HG03432 (cell line): ENCODE measurements at regions not wholly inside any gene's neighbourhood (a gene's known extent, or its start where the extent isn't known, plus 50 kb on each side); places are given as distances from the start of the nearest gene placed in this dataset.

Experiments used
- ATAC-seq: cut with Tn5 transposase; IDR thresholded peaks from one replicate; pipeline ENCODE4 v1.9.1; 2021; ENCODE audit warnings: mild to moderate bottlenecking, moderate library complexity; ENCODE audit not compliant: unreplicated experiment

- ATAC-seq: no peak
Observed at GRCh38 chr18:24560511-24560981, 100.1 kb downstream of the HRH4 start.

GRCh38 chr18:24561369-24561965 lies 101.0 kb downstream of the HRH4 start:
- ATAC-seq: no peak

DNA sequence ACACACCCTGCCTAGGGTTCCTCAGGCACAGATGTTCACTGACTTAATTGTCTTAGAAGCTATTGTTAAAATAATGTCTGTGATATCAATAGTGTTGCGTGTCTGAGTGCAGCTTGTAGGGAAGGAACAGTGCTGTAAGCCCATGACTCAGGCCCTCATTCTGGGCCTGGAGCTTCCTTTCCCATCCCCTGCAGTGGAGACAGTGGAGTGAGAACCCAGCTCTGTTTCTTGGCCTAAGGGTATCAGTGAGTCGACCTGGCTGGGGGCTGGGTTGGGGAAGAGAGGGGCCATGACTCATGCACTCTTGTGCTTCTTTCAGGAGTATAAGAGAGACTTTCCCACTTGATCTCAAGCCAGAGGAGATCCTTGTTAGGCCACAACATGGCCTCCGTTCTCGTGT lies 106.8 kb downstream of the HRH4 start:
- no peak for ATAC-seq

DNA sequence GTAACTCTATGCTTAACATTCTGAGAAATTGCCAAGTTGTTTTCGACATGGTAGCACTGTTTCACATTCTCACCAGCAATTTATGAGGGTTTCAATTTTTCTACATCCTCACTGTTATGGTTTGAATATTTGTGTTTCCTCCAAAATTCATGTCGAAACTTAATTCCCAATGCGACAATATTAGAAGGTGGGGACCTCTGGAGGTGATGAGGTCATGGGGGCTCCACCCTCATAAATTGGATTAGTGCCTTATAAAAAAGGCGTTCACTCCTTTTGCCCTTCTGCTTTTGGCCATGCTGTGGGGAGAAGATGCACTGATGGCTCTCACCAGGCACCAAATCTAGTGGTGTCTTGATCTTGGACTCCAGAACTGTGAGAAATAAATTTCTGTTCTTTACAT lies 110.3 kb downstream of the HRH4 start:
- no peak for ATAC-seq

DNA sequence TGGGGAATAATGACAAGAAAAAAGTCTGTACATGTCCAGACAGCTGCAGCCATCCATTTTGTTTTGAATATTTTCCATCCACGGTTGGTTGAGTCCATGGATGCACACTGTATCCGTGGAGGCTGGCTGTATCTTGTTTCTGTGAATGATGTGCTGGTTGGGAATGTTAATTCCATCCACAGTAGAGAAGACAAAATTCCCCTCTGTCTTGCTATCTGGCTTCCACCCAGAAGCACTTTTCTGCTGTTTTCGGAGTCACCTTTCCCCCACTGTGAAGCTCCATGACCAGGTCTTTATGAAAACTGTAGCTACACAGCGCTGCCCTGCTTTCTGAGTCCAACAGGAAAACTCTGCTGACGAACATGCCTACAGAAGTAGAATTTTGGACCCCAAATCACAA lies 122.3 kb downstream of the HRH4 start:
- ATAC-seq: no peak

GRCh38 chr18:24584205-24584604 lies 123.8 kb downstream of the HRH4 start:
- no peak for ATAC-seq

GRCh38 chr18:24584813-24585212 lies 124.4 kb downstream of the HRH4 start:
- ATAC-seq: no peak

GRCh38 chr18:24585996-24586566 lies 125.6 kb downstream of the HRH4 start:
- ATAC-seq: no peak

GRCh38 chr18:24586662-24587360 lies 126.4 kb downstream of the HRH4 start:
- ATAC-seq: no peak

GRCh38 chr18:24588440-24588839 lies 128.0 kb downstream of the HRH4 start:
- no peak for ATAC-seq

GRCh38 chr18:24590946-24591345 lies 130.5 kb downstream of the HRH4 start:
- no peak for ATAC-seq

GRCh38 chr18:24593401-24593800 lies 133.0 kb downstream of the HRH4 start:
- no peak for ATAC-seq

DNA sequence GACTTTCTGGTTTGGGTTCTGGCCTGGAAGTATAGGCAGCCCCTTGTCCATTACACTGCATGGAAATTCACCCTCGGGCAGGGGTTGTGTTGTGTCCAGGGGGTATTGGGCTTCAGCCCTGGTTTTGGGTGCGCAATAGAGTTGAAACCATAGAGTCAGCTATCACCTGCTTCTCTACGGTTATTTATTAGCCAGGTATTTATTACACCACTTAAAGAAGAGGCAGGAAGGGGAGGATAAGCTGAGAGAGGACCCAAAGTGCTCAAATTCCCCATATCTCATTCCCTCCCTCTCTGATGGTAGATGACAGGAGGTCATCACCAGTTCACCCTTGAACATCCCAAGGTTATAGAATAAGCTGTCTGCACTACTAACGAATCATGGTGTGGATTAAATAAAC lies 133.4 kb downstream of the HRH4 start:
- ATAC-seq: no peak

DNA sequence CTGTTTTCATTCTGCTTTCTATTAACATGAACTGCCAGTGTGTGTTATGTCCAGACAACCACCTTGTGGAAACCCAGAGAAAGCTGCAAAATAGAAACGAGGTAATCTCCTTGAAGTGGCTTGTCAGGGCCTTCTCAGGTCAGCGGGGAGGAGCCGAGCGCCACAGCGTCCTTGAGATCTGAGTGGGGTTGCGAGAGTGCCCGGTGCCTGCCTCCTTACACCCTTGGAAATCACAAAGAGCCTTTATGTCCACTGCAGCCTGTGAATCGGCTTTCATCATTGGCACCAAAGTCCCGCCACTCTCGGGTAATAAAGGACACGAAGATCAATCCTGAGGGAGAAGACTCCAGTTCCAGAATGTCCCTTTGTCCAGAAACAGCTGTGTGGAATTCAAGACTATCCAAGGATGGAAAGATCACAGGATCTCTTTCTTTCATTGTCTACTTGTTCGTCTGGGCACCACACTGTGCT lies 135.2 kb downstream of the HRH4 start:
- ATAC-seq: no peak

DNA sequence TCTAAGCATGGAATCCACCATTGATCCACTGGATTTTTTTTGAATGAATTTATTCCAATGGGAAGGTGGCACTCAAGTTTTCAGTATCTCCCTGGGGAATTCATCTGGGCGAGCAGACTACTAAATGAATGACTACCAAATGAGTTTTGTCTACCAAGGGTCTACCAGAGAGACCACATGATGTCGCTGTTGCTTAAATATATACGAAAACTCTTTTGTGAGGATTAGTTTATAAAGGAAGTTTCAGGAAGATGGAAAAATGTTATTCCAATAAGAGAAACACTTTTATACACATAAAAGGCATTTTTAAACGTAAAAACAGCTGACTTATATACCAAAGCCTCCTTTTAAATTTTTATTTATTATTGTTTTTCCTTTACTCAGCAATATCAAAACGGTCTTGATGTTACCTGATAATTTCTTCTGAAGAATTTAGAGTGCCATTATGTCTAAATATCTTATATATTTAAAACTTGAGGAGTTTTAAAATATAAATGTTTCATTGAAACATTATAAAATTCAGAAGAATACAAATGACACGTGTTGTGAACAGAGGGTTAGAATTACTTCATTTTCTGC lies 139.7 kb downstream of the HRH4 start:
- no peak for ATAC-seq

DNA sequence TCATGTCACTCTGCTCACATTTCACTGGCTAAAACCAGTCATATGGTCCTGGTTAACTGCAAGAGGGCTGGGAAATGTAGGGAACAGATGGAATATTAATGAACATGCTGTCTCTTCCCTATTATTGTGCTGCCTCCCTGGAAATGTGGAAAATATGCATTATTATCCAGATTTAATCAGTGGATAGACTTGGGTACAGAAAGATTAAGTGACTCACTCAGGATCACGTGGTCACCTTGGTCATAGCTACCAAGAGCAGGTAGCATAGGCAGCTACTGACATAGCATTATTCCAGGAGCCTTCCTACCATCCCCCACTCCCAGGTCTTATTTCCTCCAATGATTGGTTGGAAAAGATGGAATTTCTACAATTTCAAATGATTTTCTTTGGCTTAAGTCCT lies 141.1 kb downstream of the HRH4 start:
- no peak for ATAC-seq

DNA sequence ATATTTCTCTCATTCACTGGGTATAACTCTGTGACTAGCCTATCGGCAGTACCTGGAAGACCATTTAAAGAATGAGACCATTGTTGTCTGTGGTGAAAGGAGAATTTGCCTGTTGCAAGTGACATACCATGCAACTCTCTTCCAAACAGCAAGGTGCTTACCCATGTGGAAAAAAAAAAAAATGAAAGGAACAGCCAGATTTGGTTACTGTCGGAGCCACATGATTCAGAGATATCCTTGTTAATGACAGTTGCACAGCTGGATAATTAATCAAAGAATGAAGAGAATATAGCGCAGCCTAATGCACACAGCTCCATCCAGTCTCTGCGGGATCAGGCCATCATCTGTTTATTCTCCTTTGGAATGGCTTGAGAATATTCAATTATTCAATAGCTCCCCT lies 141.8 kb downstream of the HRH4 start:
- no peak for ATAC-seq

DNA sequence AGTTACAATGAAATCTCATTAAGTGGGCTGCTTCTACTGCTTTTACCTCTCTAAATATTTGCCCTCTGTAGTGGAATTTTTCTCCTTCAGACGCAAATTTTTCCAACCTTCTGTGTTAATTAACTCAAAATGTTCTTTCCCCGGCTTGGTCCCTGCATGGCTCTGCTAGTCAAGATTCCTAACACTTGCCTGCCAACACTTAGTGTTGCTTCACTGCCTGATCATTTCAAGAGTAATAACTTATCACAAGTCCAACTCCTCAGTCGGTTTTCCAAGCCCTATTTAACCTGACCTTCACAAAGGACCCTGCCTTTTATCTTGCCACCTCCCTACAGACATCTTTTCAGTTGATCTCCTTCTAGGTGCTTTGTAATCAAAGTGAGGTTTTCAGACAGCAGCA lies 142.7 kb downstream of the HRH4 start:
- no peak for ATAC-seq

DNA sequence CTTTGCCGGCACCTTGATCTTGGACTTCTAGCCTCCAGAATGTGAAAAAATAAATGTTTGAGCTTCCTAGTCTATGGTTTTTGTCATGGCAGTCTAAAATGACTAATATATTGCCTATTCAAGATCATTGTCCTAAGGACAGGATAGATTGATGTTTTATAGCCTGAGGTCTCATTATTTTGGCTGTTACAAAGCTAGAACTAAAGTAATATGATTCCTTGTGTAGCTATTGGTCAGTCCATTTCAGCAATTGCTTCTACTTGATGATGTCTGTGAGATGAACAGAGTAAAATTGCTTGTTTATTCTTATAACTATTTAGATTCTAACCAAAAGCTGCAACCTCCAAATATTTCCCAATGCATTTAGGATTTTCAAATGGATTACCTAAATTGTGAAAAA lies 145.0 kb downstream of the HRH4 start:
- no peak for ATAC-seq

- no peak for ATAC-seq
Observed at GRCh38 chr18:24609254-24609653, 148.8 kb downstream of the HRH4 start.

DNA sequence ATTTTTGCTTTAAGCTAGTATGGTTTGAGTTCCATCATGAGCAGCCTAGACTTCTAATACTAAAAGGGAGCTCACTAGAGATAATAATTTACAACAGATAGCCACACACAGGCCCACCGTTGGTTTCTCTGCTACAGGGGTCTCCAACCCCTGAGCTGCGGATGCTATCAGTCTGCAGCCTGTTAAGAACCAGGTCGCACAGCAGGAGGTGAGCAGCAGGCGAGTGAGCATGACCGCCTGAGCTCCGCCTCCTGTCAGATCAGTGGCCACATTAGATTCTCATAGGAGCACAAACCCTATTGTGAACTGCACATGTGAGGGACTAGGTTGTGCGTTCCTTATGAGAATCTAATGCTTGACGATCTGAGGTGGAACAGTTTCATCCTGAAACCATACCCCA lies 150.6 kb downstream of the HRH4 start:
- no peak for ATAC-seq
